Adipocyte (in vitro differentiated cells): ENCODE measurements at regions not wholly inside any gene's neighbourhood (a gene's known extent, or its start where the extent isn't known, plus 50 kb on each side); places are given as distances from the start of the nearest gene placed in this dataset.

Experiments used
- DNase-seq: peaks from one replicate; pipeline ENCODE4 v3.0.0-alpha.2; 2015; ENCODE audit warnings: low read depth
- H3K27me3 ChIP-seq: replicated peaks from 2 replicates; pipeline ENCODE4 v1.7.0; 2013; ENCODE audit warnings: mild to moderate bottlenecking, low read length, moderate library complexity; ENCODE audit not compliant: control insufficient read depth, insufficient read depth
- H3K36me3 ChIP-seq: 2 replicates; pipeline ENCODE4 v1.7.0; 2013; ENCODE audit warnings: low read length, mild to moderate bottlenecking, moderate library complexity; ENCODE audit not compliant: control insufficient read depth, insufficient read depth, severe bottlenecking
- H3K4me1 ChIP-seq: 2 replicates; pipeline ENCODE4 v1.7.0; 2013; ENCODE audit warnings: mild to moderate bottlenecking, low read length, moderate library complexity; ENCODE audit not compliant: control insufficient read depth, insufficient read depth
- H3K4me3 ChIP-seq: 2 replicates; pipeline ENCODE4 v1.7.0; 2013; ENCODE audit warnings: mild to moderate bottlenecking, low read length, moderate library complexity
- H3K9ac ChIP-seq: 2 replicates; pipeline ENCODE4 v1.7.0; 2013; ENCODE audit warnings: mild to moderate bottlenecking, low read length, moderate library complexity
- H3K9me3 ChIP-seq: 2 replicates; pipeline ENCODE4 v1.7.0; 2013; ENCODE audit warnings: mild to moderate bottlenecking, low read length, moderate library complexity; ENCODE audit not compliant: control insufficient read depth

DNA sequence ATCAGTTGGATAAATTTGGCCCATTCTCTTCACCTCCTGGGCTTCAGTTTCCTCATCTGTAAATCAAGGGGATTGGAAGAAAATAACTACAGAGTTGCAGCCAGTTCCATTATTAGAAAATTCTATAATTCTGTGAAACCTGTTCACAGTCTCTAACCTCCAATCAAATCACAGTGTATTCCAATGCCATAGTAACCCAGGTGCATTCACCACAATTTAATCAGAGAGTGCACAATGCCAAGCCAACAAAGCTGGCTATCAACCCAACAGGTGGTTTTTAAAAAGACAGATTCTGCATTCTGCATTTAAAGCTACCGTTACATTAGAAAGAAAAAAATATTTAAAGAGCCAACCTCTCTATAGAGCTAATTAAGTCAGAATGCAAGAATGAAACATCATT is 308.6 kb downstream of the RNF144A start:
- H3K4me3 ChIP-seq, result no peak overlapping the region
- H3K27me3 ChIP-seq, result no peaks in the 10 kb centered on the region
- no peak for DNase-seq
- no peaks in the 10 kb centered on the region for H3K4me1 ChIP-seq
- peaks cover 7% of the 10 kb centered on the region for H3K9me3 ChIP-seq
- no peak overlapping the region for H3K9ac ChIP-seq
- no peaks in the 10 kb centered on the region for H3K36me3 ChIP-seq

DNA sequence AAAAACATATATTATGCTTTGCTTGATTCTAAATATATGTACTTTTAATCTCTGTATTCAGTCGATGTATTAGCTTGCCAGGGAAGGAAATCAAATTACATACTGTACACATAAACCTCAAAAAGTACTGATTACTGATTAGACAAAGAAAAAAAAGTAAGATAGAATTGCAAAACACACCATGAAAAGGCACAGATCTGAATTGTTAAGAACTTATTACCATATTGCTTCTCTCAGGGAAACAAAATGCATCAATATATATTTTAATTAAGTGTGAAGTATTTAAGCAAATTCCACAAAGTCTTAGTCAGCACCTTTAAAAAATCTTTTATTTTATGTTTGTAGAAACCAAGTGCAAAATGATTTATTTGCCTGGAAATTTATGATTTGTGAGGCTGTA is 309.3 kb downstream of the RNF144A start:
- Histone ChIP-seq H3K9ac (no peak overlapping the region), H3K4me3 (no peak overlapping the region), H3K27me3 (no peaks in the 10 kb centered on the region), H3K9me3 (peaks cover 7% of the 10 kb centered on the region), H3K4me1 (no peaks in the 10 kb centered on the region), H3K36me3 (no peaks in the 10 kb centered on the region)
- no peak for DNase-seq

DNA sequence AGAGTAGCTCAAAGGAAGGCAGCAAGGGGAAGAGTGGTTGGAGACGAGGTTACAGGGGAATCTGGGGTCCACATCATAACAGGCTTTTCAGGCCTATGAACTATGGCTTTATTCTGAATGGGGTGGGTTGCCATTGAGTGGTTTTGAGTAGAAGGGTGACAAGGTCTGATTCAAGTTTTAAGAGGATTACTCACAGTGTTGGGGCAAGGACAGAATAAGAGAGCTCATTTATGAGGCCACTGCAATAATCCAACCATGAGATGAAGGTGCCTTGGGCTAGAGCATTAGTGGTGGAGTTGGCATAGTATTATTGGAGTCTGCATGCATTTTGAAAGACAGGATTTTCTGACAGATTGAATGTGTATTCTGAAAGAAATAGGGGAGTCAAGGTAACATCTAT is 315.9 kb downstream of the RNF144A start:
- Histone ChIP-seq H3K36me3 (no peaks in the 10 kb centered on the region), H3K27me3 (peaks cover 5% of the 10 kb centered on the region), H3K9ac (no peak overlapping the region), H3K4me3 (no peak overlapping the region), H3K9me3 (no peaks in the 10 kb centered on the region), H3K4me1 (no peaks in the 10 kb centered on the region)
- DNase-seq, result no peak

DNA sequence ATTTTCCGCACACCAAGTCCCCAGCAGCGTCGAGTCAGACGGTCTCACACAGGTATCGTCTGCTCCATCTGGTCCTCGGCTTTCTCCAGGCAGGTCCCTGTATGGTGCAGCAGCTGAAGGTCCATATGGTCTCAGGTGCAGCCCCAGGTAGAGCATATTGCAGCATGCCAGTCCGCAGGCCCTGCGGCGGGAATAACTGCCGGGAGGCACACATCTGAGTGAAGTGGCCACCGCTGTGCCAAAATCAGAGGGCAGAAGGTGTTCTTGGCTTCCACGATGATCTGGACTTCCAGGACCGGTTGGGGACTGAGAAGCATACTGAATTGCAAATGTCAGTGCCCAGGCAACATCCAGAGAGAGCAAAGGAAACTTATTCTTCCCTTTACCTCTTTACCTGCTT is 320.3 kb downstream of the RNF144A start:
- Histone ChIP-seq H3K36me3 (no peaks in the 10 kb centered on the region), H3K27me3 (peaks cover 5% of the 10 kb centered on the region), H3K4me3 (no peak overlapping the region), H3K4me1 (no peaks in the 10 kb centered on the region), H3K9ac (no peak overlapping the region), H3K9me3 (no peaks in the 10 kb centered on the region)
- DNase-seq, result no peak

DNA sequence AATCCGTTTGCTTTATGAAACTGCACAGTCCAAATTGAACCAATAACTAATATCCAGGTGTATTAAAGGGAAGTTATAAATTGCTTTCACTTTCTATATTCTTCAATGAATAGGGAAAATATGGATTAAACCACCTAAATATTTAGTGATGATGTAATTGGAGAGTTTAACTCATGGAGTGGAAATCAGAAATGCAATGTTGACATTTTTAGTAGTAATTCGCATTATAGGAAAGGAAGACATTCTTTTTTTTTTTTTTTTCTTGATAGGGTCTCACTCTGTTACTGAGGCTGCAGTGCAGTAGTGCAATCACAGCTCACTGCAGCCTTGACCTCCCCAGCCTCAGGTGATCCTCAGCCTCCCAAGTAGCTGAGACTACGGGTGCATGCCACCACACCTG is 321.9 kb downstream of the RNF144A start:
- no peaks in the 10 kb centered on the region for H3K36me3 ChIP-seq

DNA sequence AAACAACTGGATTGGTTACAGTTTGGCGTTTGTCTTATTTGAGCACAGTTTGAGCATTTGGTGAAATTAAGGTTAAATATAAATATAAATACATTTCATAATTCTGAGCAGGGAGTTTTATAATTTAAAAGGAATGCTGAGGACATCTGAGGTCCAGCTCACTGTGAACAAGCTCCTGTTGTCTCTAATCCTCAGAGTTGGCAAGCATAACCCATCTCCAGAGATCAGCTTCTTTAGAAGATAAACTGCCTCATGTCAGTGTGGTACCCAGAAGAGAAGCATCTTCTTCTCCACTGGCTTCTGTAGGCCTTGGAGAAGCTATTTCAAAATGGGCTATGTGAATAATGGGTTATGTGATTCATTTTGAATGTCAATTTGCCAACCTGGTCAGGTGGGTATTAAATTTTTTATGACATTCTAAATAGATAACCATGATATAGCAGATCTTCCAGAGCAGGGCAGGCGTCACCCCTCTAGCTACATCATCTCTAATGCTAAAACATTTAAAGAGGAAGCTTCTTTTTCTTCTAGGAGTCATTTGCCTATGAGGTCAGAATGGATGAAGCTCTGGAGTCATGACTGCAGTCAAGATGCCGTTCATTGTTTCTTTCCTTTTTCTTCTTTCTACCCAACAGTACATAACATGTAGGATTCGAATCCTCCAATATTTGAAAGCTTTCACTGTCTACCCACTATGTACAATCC is 324.0 kb downstream of the RNF144A start:
- Histone ChIP-seq H3K36me3 (no peaks in the 10 kb centered on the region), H3K4me1 (peaks cover 6% of the 10 kb centered on the region), H3K9ac (no peak overlapping the region), H3K9me3 (no peaks in the 10 kb centered on the region), H3K27me3 (peaks cover 5% of the 10 kb centered on the region), H3K4me3 (no peak overlapping the region)
- no peak for DNase-seq

More for the DNA sequence above, 321.9 kb downstream of the RNF144A start:
- no peak for DNase-seq
- H3K9me3 ChIP-seq, result no peaks in the 10 kb centered on the region
- H3K27me3 ChIP-seq, result peaks cover 5% of the 10 kb centered on the region
- no peak overlapping the region for H3K4me3 ChIP-seq
- peaks cover 6% of the 10 kb centered on the region for H3K4me1 ChIP-seq
- H3K9ac ChIP-seq, result no peak overlapping the region

DNA sequence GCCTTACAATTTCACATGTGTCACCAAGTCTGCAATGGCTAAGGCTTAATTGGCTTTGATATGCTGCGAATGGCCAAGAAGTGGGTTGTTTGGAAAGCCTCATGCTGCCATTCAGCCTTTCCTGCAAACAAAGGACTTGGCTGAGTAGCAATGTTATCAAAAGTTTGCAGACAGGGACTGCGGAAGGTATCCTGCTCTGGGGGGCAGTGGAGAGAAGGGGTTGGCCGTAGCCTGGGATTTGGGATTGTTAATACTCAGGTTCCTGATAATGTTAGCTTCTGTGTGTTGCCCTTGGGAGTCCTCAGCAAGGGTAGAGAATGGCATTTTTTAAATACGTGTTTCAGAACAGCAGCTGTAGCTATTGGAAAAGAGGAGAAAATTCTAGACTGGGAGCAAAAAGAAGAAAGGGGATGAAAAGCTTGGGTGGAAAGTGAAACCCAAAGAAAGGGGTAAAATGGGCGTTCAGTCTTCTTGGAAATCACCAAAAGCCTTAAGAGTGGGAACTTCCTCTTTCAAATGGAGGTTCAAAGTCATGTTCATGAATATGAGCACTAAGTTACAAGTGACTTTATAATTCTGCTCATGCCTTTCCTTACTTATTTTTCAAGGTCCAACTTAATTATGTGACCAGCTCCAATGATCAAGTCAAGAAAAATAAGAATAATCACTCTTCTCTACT is 325.1 kb downstream of the RNF144A start:
- Histone ChIP-seq H3K4me3 (no peak overlapping the region), H3K9me3 (no peaks in the 10 kb centered on the region), H3K36me3 (no peaks in the 10 kb centered on the region), H3K27me3 (peaks cover 12% of the 10 kb centered on the region), H3K4me1 (peaks cover 6% of the 10 kb centered on the region), H3K9ac (no peak overlapping the region)
- DNase-seq, result no peak

DNA sequence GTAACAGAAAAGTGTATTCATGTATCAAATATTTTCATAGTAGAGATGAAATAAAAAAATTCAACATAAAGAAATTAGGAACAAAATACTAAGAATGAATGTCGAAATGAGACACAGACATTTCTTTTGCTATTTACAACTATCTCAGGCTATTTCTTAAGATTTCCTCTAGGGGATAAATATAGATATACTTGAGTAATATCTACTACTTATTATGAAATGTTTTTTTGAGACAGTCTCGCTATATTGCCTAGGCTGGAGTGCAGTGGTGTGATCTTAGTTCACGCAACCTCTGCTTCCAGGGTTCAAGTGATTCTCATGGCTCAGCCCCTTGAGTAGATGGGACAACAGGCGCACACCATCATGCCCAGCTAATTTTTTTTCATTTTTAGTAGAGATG is 326.1 kb downstream of the RNF144A start:
- Histone ChIP-seq H3K4me3 (no peak overlapping the region), H3K9me3 (no peaks in the 10 kb centered on the region), H3K36me3 (no peaks in the 10 kb centered on the region), H3K9ac (no peak overlapping the region), H3K27me3 (peaks cover 15% of the 10 kb centered on the region), H3K4me1 (peaks cover 6% of the 10 kb centered on the region)
- DNase-seq, result no peak

DNA sequence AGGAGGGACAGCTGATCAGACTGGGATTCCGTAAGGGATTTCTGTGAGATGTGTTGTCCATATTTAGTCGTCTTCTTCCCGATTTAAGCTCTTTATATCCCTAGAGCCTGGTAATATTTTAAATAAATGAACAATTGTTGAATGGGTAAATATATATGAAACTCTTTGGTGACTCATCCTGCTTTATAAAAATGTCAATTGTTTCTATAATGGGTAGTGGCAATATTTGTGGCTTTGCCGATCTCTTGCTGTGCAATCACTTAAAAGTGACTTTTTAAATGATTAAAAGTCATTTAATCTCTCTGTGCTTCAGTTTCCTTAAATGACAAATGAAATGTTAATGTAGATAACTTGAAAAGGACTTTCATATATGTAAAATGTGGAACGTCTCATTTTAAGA is 339.2 kb downstream of the RNF144A start:
- Histone ChIP-seq H3K36me3 (no peaks in the 10 kb centered on the region), H3K4me3 (no peak overlapping the region), H3K4me1 (no peaks in the 10 kb centered on the region), H3K9me3 (no peaks in the 10 kb centered on the region), H3K9ac (no peak overlapping the region), H3K27me3 (peaks cover 15% of the 10 kb centered on the region)
- DNase-seq, result no peak

DNA sequence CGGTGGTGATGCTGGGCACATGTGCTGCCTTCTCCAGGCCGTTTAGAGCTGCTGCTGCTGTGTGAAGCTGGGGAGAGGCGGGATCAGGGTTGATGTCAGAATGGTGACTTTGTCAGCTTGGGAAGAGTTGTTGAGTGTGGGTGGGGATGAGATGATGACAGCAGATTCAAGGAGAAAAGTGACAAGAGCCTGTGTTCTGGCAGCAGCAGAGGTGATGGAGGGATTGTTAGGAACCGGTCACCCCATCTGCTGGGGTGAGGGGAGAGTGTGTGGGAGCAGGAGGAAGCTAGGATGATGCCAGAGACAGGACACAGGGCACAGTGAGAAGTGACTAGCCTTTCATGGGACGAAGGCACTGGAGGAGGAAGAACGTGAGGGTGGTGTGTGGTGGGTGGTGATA is 345.5 kb downstream of the RNF144A start:
- Histone ChIP-seq H3K9me3 (no peaks in the 10 kb centered on the region), H3K27me3 (peaks cover 49% of the 10 kb centered on the region), H3K9ac (no peak overlapping the region), H3K4me3 (no peak overlapping the region), H3K4me1 (no peaks in the 10 kb centered on the region), H3K36me3 (no peaks in the 10 kb centered on the region)
- no peak for DNase-seq

DNA sequence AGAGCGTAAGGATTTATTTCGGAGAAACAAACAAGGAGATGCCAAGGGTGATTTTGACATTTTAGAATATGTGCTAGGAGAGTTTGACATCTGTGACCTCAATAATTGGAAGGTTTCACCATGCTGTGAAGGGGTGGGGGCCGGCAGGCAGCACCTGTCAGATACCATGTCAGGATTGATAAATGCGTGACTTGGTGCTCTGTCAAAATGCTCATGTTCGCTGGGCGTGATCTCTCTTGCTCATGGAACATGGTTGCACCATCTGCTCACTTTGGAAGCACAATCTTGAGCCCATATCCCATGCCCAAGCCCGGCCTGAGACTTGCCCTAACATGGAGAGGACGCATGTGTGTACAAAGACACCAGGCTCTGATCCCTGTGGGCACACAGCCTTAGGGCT is 347.6 kb downstream of the RNF144A start:
- Histone ChIP-seq H3K9me3 (no peaks in the 10 kb centered on the region), H3K9ac (no peak overlapping the region), H3K27me3 (peaks cover 67% of the 10 kb centered on the region), H3K4me1 (no peaks in the 10 kb centered on the region), H3K36me3 (no peaks in the 10 kb centered on the region), H3K4me3 (no peak overlapping the region)
- no peak for DNase-seq

DNA sequence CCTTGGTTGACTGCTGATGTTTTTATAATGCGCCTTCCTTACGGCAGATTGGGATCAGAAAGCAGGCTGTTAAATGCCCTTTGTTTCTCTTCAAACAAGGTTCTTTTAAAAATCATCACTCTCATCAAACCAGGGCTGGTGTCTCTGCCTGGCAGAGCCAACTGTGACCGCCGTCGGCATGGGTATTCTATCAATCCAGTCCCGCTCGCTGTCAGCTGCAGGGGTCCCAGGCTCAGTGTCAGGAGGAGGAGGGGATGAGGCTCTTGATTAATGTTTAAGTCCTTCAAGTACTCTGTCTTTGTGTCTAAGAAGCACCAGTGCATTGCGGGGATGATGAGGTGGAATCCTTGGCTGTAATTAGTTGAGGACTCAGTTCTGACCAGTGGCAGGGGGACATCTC is 348.1 kb downstream of the RNF144A start:
- H3K36me3 ChIP-seq, result no peaks in the 10 kb centered on the region
- H3K4me3 ChIP-seq, result no peak overlapping the region
- H3K9me3 ChIP-seq, result no peaks in the 10 kb centered on the region
- H3K27me3 ChIP-seq, result peaks cover 67% of the 10 kb centered on the region
- no peak for DNase-seq
- H3K9ac ChIP-seq, result no peak overlapping the region
- no peaks in the 10 kb centered on the region for H3K4me1 ChIP-seq
